WTC11 (cell line): ENCODE measurements at regions not wholly inside any gene's neighbourhood (a gene's known extent, or its start where the extent isn't known, plus 50 kb on each side); places are given as distances from the start of the nearest gene placed in this dataset.

Source experiments
- ATAC-seq: fragments of 200-7000 bp; cut with Tn5 transposase; 2 replicates; pipeline ENCODE4 v1.10.0; 2021; ENCODE audit warnings: mild to moderate bottlenecking, moderate library complexity
- CTCF ChIA-PET: fragments of 300-600 bp; sonication (Branson Sonifier 250); formaldehyde crosslinking; loops from one replicate; lab custom pipeline; 2021; ENCODE audit warnings: antibody characterized with exemption; lab: Charles Lee
- POLR2A ChIA-PET: fragments of 350-600 bp; sonication (Branson Sonifier 250); formaldehyde crosslinking; loops from one replicate; lab custom pipeline; 2021; ENCODE audit warnings: antibody characterized with exemption; lab: Charles Lee
- DNase-seq: peaks from one replicate; pipeline ENCODE4 v3.0.0; 2021; ENCODE audit warnings: low spot score
- H3K27ac Mint-ChIP-seq: 2 replicates; pipeline ENCODE4 v1.8.0; 2021; ENCODE audit warnings: mixed read lengths
- H3K27me3 Mint-ChIP-seq: 2 replicates; pipeline ENCODE4 v1.8.0; 2021; ENCODE audit warnings: low read depth, mild to moderate bottlenecking, moderate library complexity, mixed read lengths
- H3K36me3 Mint-ChIP-seq: 2 replicates; pipeline ENCODE4 v1.8.0; 2021; ENCODE audit warnings: mixed read lengths
- H3K4me1 Mint-ChIP-seq: 2 replicates; pipeline ENCODE4 v1.8.0; 2022; ENCODE audit warnings: mixed read lengths
- H3K4me3 Mint-ChIP-seq: 2 replicates; pipeline ENCODE4 v1.8.0; 2021; ENCODE audit warnings: mild to moderate bottlenecking, moderate library complexity, mixed read lengths
- H3K9me3 Mint-ChIP-seq: 2 replicates; pipeline ENCODE4 v1.8.0; 2021; ENCODE audit warnings: mixed read lengths
- AFF4 ChIP-seq: sonication (generic); formaldehyde crosslinking; IDR thresholded peaks from 2 replicates; pipeline ENCODE4 v1.8.1; 2023; ENCODE audit warnings: mild to moderate bottlenecking, missing genetic modification reagents, borderline replicate concordance
- ATF6 ChIP-seq: sonication (generic); formaldehyde crosslinking; IDR thresholded peaks from 2 replicates; pipeline ENCODE4 v1.8.1; 2023; ENCODE audit warnings: mild to moderate bottlenecking, missing genetic modification reagents
- CREB1 ChIP-seq: sonication (generic); formaldehyde crosslinking; IDR thresholded peaks from 2 replicates; pipeline ENCODE4 v1.8.0; 2023; ENCODE audit warnings: mild to moderate bottlenecking, missing genetic modification reagents
- ERG ChIP-seq: fragments of 250-450 bp; sonication (Bioruptor Pico); IDR thresholded peaks from 2 replicates; pipeline ENCODE4 v1.8.0; 2021; ENCODE audit warnings: mild to moderate bottlenecking
- ESRRA ChIP-seq: sonication (generic); formaldehyde crosslinking; IDR thresholded peaks from 2 replicates; pipeline ENCODE4 v1.8.1; 2022; ENCODE audit warnings: mild to moderate bottlenecking, missing genetic modification reagents, borderline replicate concordance
- ETV6 ChIP-seq: sonication (generic); formaldehyde crosslinking; IDR thresholded peaks from 2 replicates; pipeline ENCODE4 v1.8.1; 2022; ENCODE audit warnings: mild to moderate bottlenecking, missing genetic modification reagents
- HMGXB4 ChIP-seq: sonication (generic); formaldehyde crosslinking; IDR thresholded peaks from 2 replicates; pipeline ENCODE4 v1.8.1; 2023; ENCODE audit warnings: mild to moderate bottlenecking, moderate library complexity, missing genetic modification reagents
- KAT7 ChIP-seq: sonication (generic); formaldehyde crosslinking; IDR thresholded peaks from 2 replicates; pipeline ENCODE4 v1.8.1; 2023; ENCODE audit warnings: missing genetic modification reagents, mild to moderate bottlenecking, borderline replicate concordance
- MAX ChIP-seq: sonication (generic); formaldehyde crosslinking; IDR thresholded peaks from 2 replicates; pipeline ENCODE4 v1.8.0; 2022; ENCODE audit warnings: mild to moderate bottlenecking, missing genetic modification reagents
- MLX ChIP-seq: sonication (generic); formaldehyde crosslinking; IDR thresholded peaks from 2 replicates; pipeline ENCODE4 v1.8.1; 2023; ENCODE audit warnings: mild to moderate bottlenecking, missing genetic modification reagents, moderate library complexity
- NFYB ChIP-seq: sonication (generic); formaldehyde crosslinking; conservative IDR thresholded peaks from 2 replicates; pipeline ENCODE4 v1.8.0; 2022; ENCODE audit warnings: low read depth, missing genetic modification reagents
- PRRX2 ChIP-seq: fragments of 250-450 bp; sonication (Bioruptor Pico); IDR thresholded peaks from 2 replicates; pipeline ENCODE4 v1.8.0; 2021; ENCODE audit warnings: mild to moderate bottlenecking
- SMAD4 ChIP-seq: sonication (generic); formaldehyde crosslinking; IDR thresholded peaks from 2 replicates; pipeline ENCODE4 v1.8.0; 2022; ENCODE audit warnings: mild to moderate bottlenecking, missing genetic modification reagents
- STAT6 ChIP-seq: sonication (generic); formaldehyde crosslinking; conservative IDR thresholded peaks from 2 replicates; pipeline ENCODE4 v1.8.1; 2023; ENCODE audit warnings: mild to moderate bottlenecking, low read depth, missing genetic modification reagents, moderate library complexity
- TCF7 ChIP-seq: sonication (generic); formaldehyde crosslinking; IDR thresholded peaks from 2 replicates; pipeline ENCODE4 v1.8.0; 2022; ENCODE audit warnings: mild to moderate bottlenecking, low read depth, missing genetic modification reagents, moderate library complexity
- TEAD4 ChIP-seq: sonication (generic); formaldehyde crosslinking; IDR thresholded peaks from 2 replicates; pipeline ENCODE4 v1.8.0; 2022; ENCODE audit warnings: mild to moderate bottlenecking, missing genetic modification reagents
- ZNF232 ChIP-seq: sonication (generic); formaldehyde crosslinking; IDR thresholded peaks from 2 replicates; pipeline ENCODE4 v1.8.0; 2022; ENCODE audit warnings: mild to moderate bottlenecking, missing genetic modification reagents
- ZNF317 ChIP-seq: sonication (generic); formaldehyde crosslinking; IDR thresholded peaks from 2 replicates; pipeline ENCODE4 v1.8.1; 2023; ENCODE audit warnings: low read depth, mild to moderate bottlenecking, moderate library complexity, missing genetic modification reagents, borderline replicate concordance
- ZNF423 ChIP-seq: fragments of 250-450 bp; sonication (Bioruptor Pico); IDR thresholded peaks from 2 replicates; pipeline ENCODE4 v2.1.2; 2022; ENCODE audit warnings: mild to moderate bottlenecking, moderate library complexity
- ZNF671 ChIP-seq: fragments of 250-450 bp; sonication (Bioruptor Pico); IDR thresholded peaks from 2 replicates; pipeline ENCODE4 v1.8.0; 2021; ENCODE audit warnings: mild to moderate bottlenecking

GRCh38 chr9:89765211-89765946 lies 160.6 kb downstream of the GADD45G start (continued):
- TF ChIP-seq MLX (CRISPR knock-in tag) (no peak), ERG (no peak), TCF7 (no peak), KAT7 (CRISPR knock-in tag) (no peak)
- TF ChIP-seq, all 79 proteins: peak for 0

- DNase-seq (no peak), ATAC-seq (no peak)
- TF ChIP-seq STAT6 (no peak), PRRX2 (CRISPR knock-in tag) (no peak), ETV6 (CRISPR knock-in tag) (no peak), ESRRA (CRISPR knock-in tag) (no peak), SMAD4 (no peak), HMGXB4 (CRISPR knock-in tag) (no peak), ATF6 (CRISPR knock-in tag) (no peak), TEAD4 (no peak), NFYB (no peak), ZNF317 (CRISPR knock-in tag) (no peak), ZNF671 (CRISPR knock-in tag) (no peak), MAX (CRISPR knock-in tag) (no peak), ZNF232 (CRISPR knock-in tag) (no peak), AFF4 (no peak), CREB1 (CRISPR knock-in tag) (no peak), ZNF423 (no peak)
- peaks cover 4% of the 10 kb centered on the region for H3K9me3 Mint-ChIP-seq
- no peak overlapping the region for H3K27ac Mint-ChIP-seq
- no peaks in the 10 kb centered on the region for H3K4me1 Mint-ChIP-seq
- H3K36me3 Mint-ChIP-seq: no peaks in the 10 kb centered on the region
- H3K27me3 Mint-ChIP-seq: no peaks in the 10 kb centered on the region
- CTCF ChIA-PET: no interaction called here
- no peak overlapping the region for H3K4me3 Mint-ChIP-seq
- POLR2A ChIA-PET: no interaction called here
Measured at GRCh38 chr9:89766991-89767390, 162.2 kb downstream of the GADD45G start.
